GM19043 (cell line): ENCODE measurements at regions not wholly inside any gene's neighbourhood (a gene's known extent, or its start where the extent isn't known, plus 50 kb on each side); places are given as distances from the start of the nearest gene placed in this dataset.

Experiments
- ATAC-seq: cut with Tn5 transposase; IDR thresholded peaks from one replicate; pipeline ENCODE4 v1.9.1; 2021; ENCODE audit warnings: low read depth; ENCODE audit not compliant: unreplicated experiment

DNA sequence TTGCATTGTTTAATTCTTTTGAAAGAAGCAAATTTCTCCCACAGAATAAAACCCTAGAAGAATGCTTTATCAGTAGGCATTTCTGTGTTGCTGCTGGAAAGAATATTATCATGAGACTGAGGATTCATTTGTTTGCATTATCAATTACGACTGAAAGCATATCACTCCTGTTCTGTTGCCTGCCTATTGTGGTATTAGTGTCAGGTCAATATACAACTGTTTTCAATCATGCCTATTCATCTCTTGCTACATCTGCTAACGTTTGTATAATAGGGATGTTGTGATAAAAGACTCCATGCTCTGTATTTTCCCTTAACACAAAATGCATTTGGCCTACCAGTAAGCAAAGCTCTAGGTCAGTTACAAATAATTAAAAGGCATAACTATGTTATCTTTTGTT is 221.5 kb downstream of the PTPRC start:
- no peak for ATAC-seq

DNA sequence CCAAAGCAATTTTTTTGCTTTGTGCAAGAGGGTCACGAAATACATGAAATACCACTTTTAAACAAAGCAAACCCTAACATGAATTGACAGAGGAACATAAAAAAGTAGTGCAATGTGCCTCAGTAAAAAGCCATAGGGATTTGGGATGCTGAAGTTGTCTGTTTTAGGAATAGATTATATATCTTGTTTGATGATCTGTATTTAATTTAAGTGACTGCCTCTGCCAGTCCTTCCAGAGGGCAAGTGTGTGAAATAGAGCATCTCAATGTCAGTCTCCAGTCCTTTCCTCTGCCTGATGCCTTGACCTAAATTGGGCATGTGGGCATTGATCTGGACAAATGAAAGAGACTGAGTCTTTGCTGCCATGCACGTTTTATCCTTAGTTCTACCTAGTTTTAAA is 222.8 kb downstream of the PTPRC start:
- ATAC-seq = no peak

DNA sequence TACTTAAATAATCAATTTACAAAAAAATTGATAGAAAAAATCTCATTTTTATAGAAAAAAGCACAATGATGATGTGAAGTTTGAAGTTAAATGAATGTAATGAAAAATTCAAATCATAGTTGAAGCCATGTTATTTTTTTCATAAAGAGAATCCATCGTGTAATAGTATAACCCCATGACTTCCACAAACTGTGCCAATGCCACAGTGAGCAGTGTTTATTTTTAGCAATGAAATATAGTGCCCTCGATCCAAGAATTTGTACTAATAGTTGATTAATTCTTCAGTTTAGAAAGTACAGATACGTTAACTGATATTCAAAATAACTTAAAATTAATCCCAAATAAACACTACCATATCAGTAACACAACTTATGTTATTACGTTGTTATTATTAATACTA is 225.9 kb downstream of the PTPRC start:
- ATAC-seq = no peak

DNA sequence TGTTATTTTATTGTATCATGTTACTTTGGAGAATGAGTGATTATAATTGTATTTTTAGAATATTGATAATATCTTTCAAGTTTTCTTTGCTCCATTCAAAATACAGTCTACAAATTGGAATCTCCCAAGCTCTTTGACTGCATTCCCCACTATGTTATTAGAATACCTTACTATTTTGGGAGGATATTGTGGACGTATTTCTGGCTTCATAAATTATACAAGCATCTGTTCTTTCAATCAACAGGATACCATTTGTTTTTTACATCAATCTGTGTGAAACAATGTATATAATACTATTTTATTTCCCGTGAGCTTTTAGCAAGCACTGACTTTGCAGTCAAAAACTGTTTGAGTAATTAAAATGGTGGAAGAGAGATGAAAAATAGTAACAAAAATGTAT is 226.5 kb downstream of the PTPRC start:
- no peak for ATAC-seq

DNA sequence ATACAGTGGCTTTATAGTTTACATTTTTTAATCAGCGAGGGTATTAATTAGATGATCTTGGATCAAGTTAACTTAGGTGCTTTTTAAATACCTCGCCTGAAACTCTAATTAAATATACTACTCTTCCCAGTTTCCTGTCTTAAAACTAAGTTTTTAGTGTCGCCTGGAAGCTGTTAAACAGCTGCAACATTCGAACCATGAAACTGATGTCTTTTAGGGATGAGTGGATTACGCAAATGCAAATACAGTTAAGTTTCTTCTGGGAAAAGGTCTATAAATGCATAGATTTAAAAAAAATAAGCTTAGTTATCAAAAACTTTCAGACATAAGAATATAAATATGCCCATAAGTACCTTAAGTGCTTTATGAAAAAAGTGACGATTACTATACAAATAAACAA is 228.3 kb downstream of the PTPRC start:
- ATAC-seq = no peak

DNA sequence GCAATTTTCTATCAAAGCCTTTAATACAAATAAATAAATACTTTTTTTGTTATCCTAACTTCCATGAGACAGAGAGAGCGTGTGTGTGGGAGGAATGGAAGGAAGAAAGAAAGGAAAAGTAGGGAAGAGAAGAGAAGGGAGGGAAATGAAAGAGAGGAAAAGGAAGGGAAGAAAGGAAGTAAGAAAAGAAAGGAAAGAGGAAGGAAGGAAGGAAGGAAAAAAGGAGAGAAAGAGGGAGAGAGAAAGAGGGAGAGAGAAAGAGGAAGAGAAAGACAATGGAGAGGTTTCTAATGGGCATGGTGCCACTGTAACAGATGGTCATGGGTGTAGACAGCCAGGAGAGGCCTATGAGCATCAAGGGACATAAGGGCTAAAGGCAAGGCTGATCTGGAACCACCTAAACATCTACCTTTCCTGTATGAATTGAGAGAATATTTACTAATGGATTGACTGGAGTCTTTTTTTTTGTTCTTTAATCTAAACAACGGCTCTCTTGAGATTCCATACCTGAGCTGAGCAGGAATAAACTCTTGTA is 234.9 kb downstream of the PTPRC start:
- no peak for ATAC-seq

DNA sequence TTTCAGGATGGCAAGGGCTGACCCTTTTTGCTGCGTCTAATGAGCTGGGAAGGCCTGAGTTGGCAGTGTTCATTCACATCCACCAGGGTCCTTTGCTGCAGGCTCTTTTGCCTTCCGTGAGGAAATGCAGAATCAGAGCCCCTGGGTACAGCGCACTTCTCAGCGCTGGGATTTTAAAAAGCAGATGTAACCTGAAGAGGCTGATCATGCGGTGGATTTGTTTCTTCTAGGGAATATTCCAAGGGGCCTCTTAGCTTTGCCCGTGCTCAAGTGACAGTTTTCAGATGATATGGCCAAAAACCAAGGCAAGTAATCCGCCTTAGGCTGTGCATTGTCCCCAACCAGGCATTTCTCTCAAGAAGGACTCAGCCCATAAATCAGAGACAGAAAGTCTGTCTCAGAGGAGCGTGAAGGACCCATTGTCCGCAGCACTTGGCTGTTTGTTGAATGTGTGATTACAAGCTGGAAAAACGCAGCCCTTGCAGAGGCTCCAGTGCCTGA is 237.6 kb downstream of the PTPRC start:
- no peak for ATAC-seq

DNA sequence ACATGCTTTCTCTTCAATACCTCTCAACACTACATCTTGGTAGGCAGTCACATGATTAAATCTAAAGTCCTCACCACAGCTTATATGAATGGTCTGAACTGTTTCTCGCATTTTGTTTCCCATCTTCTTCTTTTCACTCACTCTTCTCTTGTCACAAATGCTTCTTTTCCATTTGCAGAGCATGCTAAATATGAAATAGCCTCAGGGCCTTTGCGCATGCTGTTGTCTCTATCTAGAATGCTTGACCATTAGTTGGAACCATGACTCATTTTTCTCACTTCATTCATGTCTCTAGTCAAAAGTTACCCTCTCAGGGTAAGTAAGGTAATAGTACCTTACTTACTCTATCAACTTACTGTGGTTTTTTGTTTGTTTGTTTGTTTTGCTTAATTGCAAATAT is 239.7 kb downstream of the PTPRC start:
- ATAC-seq = no peak

DNA sequence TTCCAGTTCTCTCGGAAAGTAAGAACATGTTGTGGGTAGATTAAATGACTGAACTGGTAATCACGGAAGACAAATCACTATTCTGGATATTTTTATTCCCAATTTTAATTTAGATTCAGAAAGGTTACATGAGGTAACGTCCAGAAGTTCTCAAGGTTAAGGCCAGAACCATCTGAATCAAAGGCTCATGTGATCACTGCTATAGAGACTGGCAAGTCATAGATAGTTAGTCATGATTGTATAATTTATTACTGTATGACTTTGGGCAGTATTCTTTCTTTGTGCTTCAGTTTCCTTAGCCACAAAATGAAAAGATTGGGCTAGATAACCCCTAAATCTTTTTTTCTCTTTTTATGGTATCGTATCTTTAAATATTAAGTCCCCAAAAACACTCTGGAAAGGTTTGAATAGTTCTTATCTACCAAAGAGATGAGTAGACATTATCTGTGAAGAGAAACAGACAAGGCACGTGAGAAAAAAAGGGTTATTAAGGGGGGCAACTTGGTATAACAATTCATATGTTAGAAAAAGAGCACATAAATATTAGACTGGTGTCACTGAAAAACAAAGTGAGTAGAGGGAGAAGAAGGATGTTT is 241.0 kb downstream of the PTPRC start:
- ATAC-seq = no peak

DNA sequence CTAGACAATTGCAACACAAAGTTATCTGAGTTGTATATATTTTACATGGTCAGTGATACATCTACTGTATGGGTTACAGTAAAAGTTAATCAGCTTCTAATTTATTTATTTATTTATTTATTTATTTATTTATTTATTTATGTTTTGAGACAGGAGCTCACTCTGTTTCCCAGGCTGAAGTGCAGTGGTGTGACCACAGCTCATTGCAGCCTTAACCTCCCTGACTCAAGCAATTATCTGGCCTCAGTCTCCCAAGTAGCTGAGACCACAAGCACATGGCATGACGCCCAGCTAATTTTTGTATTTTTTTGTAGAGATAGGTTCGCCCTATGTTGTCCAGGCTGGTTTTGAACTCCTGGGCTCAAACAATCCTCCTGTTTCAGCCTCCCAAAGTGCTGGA is 241.6 kb downstream of the PTPRC start:
- no peak for ATAC-seq

DNA sequence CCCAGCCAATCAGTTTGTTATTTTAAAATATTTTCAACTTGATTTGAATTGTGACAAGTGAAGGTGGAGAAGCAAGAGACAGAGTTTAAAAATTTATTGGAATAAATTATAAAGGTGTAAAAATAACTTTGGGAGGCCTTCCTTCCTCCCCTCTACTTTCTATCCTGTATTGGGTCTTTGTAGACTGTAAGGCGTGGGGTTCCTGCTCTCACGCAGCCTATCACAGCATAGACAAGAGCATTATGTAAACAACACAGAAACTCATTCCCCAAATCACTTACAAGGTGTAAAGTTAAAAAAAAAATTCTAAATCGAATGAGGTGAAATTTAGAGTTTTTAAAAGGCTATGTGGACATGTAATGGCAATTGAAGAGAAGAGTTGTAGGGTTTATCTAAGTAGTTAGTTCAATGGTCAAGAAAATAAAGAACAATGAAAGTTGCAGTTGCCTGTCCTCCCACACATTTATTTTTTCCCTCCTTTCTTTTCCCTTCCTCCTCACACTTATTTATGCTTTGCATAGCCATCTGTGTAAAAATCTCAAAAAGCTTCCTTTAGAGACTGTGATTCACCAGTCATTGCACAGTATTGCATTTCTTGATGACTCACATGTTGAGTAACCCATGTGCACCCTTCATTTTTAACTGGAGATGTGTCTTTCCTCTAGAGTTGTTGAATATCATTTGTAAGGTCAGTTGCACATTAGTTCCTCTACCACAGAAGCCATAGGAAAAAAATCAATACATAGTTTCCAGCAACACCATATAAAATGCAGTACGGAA is 242.2 kb downstream of the PTPRC start:
- no peak for ATAC-seq

DNA sequence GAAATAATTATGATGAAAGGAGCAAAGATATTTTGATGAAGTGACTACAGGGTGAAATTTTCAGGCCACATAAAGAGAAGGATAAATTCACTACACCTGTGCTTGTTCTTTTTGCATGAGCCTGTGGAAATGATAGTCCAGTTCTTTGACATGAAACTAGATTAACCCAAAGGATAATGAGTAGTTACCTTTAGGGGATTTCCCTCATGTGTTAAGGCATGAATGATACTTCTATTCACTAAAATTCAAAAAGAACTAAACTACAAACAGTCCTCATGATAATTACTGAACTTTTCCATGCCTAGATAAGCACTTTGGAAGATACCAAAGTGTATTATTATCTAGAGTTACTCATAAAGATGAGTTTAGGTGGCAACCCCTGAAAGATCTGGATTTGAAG is 244.3 kb downstream of the PTPRC start:
- no peak for ATAC-seq

DNA sequence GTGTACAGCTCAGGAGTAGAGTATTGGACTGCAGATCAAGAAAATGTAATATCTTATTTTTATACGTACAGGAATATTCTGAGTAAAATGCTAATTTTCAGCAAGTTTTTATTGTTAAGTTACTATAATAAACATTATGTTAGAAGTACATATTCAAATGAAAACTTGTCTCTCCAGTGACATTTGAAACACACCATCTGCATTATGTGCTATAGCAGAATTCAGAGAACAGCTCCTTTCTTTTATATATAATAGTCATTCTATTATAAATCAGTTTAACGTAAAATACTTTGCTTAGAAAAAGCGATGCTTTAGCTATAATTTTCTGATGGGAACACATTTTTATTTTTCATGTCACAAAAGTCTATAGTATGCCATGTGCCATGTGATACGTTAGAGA is 249.0 kb downstream of the PTPRC start:
- ATAC-seq = no peak

DNA sequence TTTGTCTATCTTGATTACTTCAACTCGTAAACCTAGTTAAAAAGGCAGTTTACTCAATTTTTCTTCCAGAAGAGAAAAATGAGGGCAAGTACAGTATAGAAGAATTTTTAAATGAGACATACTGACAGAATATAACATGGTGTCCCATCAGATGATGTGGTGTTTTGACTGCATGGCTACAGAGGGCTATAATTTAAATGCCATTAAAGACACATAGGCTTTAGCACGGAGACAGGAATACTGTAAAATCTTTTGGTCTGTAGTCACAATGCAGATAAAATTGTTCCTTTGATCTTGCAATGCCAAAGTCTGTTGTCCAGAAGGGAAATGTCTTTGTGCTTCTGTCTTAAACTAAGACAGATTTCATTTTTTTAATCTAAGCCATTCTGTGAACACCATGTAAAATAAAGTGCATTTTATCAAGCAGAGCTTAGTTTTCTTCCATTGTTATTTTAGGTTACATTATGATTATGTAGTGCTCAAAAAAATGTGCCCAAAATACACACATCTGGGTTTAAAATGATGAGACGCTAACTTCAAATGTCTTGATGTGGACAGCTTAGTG is 249.6 kb downstream of the PTPRC start:
- ATAC-seq = no peak

DNA sequence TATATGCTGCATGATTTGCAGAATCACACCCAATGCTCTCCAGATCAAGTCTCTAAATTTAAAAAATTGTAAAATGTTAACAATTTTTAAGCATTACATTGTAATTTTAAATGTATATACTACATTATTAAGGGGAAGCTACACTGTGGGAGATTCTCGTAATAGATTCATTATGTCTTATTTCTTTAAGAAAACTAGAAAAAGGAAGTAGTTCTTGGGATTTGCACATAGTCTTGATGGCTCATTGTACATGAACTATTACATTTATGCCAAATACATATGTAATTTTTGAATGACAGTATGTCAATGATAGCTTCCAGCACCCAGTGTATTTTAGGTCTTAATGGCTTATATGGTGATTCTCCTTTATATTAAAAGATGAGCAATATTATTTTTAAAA is 250.3 kb downstream of the PTPRC start:
- ATAC-seq = no peak

DNA sequence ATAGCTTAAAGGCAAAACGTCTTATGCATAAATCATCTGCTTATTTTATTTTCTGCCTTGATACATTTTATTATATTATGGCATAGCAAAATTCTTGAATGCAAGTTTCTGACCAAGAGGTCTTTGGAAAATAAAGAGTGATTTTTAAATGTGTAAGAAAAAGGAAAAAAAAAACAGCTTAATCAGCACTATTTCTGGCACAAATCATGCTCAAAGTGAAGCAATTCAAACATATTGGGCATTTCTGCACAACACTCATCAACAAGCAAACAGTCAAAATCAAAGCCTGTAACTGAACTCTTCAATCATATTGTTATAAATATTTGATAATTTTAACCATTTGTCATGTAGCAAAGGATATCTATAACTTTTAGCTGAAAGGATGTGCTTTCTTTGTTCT is 250.9 kb downstream of the PTPRC start:
- ATAC-seq = no peak

DNA sequence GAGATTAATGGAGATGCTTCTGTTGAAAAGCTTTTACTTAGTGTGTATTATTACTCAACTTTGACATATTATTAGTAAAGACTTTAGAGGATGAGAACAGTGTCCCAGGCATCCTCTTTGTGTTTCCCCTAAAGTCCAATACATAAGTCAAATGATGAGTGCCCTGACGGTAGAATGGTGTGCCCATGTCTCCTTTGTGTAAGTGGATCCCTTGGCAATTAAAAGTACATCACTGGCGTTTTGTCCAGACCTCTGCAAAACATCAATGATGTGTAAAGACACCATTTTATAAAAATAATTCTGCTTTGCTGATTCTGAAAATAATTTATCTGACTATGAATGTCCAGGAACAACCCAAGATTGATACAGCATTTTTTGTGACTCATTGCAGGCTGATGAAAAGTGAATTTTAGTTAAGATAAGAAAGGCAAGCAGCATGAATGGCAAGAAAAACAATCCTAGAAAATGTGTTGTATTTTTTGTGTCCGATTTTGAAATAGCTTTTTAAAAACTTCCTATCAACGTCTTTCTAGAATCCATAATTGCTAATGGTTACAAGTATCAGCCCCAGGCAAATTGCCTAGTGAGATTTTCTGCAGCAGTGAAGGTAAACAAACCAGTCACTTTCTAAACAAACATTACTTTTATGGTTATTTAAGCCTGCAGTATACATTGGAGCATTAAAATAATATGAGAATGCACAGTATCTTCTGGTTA is 251.5 kb downstream of the PTPRC start:
- no peak for ATAC-seq

DNA sequence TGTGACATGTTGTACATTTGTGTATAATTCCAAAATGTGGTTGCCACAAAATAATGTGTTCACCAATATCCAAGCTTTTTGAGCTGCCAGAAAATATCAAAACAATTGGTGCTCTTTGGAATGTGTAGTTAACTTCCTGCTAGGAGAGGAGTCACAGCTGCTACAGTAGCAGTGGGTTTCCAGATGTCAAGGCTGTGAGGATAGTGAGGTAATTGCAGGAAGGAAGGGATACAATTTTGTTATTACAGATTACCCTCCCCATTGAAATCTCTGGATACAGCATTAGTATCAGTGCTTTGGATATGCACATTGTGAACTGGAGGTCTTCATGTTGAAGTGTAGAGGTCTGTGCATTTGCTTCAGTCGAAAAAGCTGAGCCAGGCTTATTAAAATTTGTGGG is 253.2 kb downstream of the PTPRC start:
- ATAC-seq = no peak

DNA sequence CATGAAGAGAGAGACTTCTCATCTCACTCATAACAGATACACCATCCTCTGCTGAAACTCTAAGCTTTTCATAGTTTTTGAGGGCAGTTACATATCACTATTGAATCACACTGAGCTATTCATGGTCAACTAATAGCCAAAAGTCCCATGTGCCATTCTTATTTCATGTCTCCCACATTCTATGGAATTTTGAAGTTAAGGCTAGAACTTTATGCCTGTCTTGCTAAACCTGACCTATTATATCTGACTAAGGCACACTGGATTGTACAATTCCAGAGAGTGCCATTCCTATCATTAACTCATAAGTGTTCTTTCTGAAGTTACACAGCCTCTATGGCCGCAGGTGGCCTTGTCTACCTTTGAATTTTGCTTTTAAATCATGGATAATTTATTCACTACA is 254.3 kb downstream of the PTPRC start:
- ATAC-seq = no peak

DNA sequence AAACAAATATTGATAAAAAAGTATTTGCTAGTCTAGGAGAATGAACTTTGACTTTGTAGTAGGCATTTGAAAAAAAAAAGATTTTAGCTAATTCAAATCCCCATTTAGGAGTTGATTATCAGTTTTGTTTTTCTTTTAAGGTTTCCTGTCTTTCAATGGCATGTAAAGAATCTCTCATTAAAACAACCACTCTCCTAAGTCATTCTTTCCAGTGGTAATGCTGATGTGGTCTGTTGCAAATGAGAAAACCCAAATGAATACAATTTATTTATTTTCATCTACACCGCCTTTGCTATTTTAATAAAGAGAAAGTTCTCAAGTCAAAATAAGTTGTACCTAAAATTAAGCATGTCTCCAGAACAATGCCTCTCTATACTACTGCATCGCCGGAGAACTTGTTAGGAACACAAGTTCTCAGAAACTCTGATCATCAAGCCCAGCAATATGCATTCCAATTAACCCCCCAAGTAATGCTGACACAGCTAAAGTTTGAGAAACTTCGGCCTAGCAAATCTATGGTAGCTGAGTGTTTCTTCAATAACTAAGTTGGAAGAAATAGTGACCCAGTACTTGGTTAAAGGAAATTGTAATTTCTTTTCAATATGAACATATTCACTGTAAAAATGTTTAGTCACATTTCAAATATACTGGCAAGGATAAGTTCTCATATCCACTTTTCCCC is 255.1 kb downstream of the PTPRC start:
- ATAC-seq = no peak

DNA sequence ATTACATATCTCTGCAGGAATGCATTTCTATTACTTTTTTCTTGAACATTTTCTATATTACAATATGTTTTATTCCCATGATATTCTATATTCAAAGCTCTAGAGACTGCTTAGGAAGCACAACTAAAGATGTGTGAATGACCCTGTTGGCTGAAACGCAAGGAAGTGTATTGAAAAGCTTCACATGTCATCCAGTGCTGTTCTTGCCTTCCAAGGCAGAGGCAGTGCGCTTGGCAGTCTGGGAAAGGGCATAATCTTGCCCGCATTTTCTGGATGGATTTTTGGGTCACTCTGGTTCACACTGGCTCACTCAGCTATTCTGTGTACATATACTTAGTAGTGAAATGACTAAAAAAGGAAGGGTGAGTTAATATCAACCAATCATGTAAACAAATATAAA is 262.4 kb downstream of the PTPRC start:
- no peak for ATAC-seq
